Hematopoietic multipotent progenitor cell treated with erythropoietin and hydrocortisone succinate and interleukin-3 and kit ligand, for 15 days (in vitro differentiated cells): ENCODE measurements at regions not wholly inside any gene's neighbourhood (a gene's known extent, or its start where the extent isn't known, plus 50 kb on each side); places are given as distances from the start of the nearest gene placed in this dataset.
"Not testable (repeated sequence)": the region's sequence is repeated elsewhere in the genome, so short reads cannot be mapped to it uniquely, and the experiment has no call there.

Experiments
- DNase-seq: peaks from one replicate; pipeline ENCODE4 v3.0.0-alpha.2; 2015; ENCODE audit warnings: low spot score

DNA sequence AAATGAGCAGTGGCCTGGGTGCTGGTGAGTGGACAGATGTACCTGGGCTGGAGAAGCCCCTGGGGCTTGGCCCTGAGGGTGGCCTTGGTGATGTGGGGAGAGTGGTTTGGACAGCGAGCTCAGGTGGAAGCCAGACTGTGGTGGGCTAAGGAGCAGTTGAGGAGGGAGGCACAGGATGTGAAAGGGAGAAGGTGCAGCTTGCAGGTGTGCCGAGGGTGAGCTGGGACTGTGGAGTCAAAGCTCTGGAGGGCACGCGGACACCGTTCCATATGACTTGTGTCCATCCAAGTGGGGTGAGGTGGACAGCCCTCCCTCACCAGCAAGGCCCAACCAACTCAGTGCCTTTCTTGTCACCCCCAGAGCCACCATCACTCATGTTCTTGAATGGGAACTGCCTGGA is 170.8 kb upstream of the ZNF267 start:
- no peak for DNase-seq

DNA sequence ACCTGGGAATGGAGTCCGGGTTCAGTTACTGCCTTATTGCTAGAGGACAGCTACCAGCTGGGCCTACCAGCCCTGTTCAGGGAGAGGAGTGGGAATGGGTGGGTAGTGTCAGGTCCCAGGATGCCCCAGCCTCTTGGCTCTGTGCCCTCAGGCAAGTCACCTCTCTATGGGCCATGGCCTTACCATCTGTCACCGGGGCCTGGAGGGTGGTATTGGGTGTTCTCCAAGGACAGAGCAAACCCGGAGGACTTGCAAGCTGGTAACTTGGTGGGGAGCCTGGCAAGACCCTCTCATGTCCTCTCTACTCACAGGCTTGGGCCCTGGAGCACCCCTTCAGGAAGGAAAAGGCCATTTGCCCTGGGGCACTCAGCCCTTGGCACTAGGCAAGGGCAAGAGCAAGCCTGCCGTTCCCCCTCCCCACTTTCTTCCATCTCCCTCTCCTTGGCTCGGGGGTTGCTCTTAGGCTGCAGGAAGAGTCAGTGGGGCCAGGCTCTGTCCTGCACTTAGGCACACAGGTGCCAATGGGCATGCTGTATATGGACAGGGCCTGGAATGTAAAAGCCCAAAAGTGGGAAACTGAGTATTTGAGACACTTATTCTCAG is 170.0 kb upstream of the ZNF267 start:
- DNase-seq = no peak

DNA sequence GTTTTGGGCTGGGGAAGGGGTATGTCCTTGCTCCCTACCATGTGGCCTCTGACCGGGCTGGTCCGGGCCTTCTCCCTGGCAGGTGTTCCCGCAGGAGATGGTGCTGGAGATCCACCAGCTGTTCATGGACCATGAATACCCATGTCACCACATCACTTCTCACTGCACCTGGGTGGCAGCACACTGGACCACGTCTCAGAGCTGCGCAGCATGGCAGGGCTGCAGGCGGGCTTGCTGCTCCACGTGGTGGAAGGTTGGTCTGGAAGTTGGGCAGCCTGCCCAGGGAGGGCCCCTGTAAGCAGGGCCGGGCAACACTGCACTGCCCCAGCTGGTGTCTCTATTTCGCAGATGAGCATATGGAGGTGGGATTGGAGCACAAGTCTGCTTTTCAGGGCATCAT is 169.5 kb upstream of the ZNF267 start:
- no peak for DNase-seq

DNA sequence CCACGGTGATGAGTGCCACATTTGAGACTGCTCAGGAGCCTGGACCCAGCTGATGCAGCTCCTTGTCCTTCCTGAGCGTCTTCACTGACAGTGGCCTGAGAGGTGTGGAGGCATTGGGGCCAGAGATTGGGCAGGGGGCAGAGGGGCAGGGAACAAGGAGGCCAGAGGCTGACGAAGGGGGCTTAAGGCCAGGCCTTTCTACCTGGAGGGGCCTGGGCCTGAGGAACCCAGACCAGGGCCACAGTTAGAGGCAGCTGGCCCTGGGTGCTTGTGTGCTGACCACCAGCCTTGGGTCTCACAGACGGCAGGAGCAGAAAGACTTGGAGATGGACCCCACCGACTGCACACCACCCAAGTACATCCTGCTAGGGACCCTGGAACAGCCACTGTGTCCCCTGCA is 168.2 kb upstream of the ZNF267 start:
- no peak for DNase-seq

DNA sequence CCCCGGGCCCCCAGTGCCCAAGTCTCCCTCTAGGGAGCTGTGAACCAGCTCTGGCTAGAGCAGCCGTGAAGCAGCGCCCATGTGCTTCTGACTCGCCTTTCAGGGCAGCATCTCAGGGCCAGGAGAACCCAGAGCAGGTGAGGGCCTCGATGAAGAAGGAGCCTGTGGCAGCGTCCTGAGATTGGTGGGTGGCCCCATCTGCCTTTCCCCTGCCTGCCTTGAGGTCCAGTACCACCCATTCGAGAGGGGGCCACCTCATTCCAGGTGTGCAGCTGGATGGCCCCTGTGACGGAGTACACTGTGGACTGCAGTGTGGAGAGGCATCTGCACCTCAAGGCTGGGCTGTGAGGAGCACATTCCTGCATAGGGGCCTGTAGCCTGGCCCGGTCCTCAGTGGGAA is 167.3 kb upstream of the ZNF267 start:
- DNase-seq = no peak

DNA sequence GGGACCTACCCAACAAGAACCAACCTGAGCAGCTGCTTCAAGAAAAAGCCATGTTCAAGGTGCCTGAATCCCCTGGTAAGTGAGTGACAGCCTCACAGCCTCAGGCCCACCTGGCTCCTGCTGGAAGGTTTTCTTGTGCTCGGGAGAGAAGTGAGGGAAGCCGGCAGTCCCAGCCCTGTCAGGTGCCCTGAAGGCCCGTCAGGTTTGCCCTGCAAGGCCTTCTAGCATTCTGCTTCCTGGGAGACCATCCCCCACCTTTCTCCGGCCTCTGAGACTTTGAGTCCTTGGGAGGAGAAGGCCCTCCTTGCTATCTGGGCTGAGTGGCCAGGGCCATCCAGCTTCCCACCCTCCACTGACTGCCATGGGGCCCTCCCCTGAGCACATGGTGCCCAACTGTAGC is 166.7 kb upstream of the ZNF267 start:
- no peak for DNase-seq

DNA sequence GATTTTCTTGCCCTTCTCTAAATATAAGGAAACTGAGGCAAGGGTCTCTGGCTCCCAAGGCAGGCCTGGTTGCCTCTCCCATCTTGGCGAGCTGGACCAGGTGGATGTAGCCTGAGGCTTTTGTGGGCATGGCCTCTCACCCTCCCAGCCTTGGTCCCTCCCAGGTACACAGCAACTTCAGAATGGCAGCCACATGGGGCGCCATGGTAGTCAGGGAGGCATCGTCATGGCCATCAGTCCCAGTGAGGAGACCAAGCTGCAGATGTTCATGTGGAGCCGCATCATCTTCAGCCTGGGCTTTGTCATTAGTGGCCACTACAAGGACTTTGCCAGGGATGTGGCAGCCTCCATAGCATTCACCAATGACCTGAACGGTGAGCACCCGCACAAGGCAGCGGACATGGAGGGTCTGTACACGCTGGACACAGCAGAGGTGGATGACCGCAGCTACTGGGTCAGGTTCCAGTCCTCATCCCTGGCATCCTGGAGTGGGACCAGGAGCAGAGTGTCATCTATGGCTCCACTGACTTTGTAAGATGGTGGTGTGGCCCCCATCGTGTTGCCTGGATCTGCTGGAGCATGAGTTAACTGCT is 165.8 kb upstream of the ZNF267 start:
- DNase-seq = no peak

DNA sequence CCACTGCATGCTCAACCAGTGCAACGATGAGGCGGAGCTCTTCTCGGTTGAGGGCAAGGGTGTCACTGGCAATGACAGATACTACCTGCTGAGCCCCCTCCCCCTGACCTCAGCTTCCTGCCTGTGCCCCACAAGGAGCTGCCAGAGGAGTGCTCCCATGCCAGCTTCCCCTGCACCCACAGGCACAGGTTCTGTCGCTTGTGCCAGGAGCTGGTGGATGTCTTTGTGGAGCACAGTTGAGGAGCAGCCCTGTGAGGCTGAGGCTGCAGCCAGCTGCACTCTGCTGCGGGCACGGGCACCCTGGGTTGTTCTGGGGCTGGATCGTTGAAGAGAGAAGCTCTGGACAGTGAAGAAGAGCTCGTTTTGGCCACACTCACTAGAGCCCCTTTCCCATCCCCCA is 165.3 kb upstream of the ZNF267 start:
- DNase-seq = no peak

DNA sequence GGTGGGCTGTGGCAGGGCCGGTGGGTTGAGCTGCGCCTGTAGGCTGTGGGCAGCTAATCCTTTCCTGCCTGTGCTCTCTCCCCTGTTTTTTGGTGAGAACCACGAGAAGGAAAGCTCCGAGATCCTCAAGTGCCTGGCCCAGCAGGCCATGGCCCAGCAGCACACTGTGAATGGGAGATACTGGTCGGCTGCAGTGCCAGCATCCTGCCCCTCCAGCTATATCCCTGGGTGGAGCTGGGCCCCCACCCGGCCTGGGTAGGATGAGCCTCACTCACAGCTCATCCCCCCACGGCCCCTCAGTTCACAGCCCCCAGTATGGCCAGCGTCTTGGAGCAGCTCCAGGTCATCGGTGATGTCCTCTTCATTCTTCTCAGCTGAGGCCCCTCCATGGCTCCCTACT is 164.4 kb upstream of the ZNF267 start:
- no peak for DNase-seq

DNA sequence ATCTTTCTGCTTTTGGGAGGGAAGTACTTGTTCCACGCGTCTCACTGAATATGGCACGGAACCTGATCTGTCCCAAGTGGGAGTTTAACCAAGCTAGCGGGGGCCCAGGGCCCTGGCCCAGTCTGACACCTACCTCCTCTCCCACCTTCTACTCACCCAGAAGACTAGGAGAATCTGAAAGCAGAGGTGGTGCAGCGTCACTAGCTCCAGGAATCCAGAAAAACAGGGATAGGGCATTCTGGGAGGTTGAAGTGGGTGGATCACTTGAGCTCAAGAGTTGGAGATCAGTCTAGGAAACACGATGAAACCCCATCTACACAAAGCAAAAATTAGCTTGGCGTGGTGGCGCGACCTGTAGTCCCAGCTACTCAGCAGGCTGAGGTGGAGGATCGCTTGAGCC is 163.5 kb upstream of the ZNF267 start:
- DNase-seq = no peak

DNA sequence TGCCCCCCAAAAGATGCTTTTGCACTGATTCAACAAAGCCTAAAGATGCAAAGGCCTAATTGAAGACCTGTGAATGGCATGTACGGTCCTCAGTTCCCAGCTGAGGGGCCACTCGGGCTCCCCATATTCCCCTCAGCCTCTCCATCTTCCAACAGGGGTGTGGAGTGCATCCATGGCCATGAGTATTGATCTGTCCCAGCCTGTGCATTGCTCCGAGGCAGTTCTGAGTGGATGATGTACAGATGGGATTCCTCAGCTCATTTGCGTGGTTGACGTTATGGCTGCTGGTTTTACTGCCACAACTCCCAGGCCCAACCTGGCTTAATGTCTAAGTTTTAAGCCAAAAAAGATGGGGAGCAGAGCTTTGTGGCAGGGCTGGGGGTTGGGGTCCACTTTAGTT is 162.7 kb upstream of the ZNF267 start:
- DNase-seq = no peak

DNA sequence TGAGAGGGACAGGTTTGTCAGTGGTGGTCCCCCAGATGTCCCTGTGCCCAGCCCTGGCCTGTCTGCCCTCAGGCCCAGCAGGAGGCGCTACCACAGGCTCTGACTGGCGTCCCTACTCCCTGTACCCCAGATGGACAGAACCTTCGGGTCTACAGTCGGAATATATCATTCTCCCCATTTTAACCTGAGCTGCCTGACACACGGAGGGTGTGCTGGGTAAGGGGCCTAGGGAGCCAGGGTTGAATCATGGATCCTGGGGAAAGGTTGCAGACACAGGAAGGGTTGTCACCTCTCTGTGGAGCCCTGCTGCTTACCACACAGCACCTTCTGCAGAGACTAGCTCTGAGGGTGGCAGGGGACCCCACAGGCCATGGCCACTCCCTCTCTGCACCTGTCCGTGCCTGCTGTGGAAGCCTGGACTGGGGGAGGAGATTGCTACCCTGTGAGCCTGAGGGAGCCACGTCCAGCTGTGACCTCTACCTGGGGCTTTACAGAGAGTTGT is 162.2 kb upstream of the ZNF267 start:
- DNase-seq = no peak

DNA sequence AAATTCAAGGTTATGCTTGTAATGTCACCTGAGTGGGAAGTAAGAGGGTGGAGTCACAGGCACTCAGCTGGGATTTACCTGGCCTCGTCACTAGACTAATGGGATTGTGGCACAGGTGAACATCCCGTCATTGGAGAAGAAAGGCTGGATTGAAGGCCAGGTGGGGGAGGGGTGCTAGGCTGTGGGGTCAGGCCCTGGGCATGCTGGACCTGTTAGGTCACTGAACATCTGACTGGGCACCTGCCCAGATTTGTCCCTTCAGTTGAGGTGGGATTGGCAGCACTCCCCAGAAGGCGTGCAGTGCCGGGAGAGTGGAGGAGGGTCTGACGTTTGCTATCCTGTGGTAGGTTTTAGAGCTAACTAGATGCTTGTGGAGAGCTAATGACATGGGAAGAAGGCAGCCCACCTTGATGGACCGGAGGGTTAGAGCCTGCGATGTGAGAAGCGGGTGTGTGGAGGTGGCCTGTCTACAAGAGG is 161.5 kb upstream of the ZNF267 start:
- DNase-seq = no peak

DNA sequence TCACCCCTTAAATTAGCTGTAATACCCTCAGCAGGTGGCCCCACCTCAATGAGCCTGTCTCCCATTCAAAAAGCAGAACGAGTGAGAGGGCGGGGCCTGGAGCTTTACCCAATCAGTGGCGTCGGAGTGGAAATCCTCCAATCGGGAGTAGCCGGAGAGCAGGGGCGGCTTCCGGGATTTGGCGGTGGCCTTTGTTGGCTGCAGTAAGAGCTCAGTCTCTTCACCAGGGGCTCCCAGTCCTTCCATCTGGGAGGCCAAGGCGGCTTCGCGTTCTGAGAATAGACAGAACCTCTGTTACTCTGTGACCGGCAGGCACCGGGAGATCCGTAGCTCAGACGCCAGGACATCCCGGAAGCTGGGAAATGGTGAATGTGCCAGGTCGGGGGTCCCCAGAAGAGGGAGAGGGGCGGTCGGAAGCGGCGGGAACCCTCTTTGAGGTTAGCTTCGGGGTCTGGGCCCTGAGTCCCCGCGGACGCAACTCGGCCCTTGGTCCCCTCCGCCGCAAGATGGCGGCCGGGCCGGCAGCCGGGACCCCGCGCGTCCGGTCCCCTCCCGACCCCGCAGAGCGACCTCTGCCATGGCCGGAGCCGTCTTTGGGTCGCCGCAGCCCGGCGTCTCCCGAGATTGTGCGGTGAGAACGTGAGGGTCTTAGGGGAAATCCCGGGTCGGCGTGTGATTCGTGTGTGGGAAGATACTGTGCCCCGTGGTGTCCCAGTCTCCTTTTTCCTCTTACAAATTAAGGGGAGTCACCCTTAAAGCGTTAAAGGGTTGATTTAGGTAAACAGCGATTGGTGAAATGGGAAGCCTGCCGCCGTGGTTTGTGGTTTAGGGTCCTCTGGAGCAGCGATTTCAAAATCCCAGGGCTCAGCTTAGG is 160.3 kb upstream of the ZNF267 start:
- DNase-seq = peak; percentile 90

DNA sequence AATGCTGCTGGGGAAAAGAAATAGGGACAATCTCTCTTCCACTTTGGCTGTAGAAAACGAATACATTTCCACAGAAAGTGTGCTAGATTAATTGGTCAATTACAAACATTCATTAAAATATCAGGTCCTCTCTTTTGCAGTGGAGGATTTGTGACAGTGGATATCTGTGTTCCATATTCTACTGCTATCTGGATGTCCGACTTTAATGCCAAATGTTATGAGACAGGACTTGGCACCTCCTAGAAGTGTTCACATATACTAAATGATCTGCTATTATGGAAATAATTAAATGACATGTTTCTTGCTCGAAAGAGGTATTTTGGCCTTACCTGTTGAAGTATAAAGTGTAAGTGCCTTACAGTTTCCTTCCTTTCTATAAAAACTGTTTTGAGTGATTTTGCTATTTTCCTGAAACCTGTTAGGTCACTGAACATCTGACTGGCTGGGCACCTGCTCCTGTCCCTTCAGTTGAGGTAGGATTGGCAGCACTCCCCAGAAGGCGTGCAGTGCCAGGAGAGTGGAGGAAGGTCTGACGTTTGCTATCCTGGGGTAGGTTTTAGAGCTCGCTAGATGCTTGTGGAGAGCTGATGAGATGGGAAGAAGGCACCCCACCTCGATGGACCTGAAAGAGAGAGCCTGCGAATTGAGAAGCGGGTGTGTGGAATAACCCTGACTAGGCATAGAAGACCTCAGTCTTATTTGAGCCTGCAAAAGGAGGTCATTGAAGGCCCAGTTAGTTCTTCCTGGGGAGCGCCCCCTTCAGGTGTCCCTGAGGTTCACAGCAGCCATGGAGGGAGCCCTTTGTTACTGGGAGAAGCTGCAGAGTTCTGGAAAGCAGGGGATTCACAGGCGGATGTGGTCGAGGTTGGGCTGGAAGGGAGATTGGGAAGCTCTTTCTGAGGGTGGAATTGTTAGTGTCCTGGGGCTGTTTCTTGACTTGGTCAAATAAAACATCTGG is 159.4 kb upstream of the ZNF267 start:
- DNase-seq = peak; percentile 12

DNA sequence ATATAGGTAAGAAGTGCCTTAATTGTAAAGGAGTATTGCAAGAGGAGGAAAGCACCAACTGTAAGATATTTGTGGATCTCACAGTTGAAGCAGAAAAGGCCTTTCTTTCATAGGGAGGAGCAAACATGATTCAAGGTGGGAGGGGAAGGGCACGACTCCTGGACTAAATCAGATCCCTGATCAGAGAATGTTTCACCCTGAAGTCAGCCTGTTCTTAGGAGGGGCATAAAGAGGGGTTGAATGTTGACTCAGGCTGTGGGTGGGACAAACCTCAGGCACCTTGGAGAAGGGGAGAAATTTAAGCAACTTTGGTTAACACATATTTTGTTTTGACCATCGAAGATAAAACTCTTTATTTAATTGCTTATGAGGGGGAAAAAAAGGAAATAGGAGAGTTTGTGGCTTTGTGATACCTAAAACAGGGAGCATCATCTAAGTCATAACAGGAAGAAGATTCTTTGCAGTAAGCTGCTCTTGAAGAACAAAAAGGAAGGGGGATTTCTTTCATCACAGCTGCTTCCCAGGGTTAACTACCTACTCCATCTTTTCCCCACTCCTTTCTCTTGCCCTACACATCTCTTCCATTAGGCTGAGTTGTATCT is 158.6 kb upstream of the ZNF267 start:
- DNase-seq = no peak

DNA sequence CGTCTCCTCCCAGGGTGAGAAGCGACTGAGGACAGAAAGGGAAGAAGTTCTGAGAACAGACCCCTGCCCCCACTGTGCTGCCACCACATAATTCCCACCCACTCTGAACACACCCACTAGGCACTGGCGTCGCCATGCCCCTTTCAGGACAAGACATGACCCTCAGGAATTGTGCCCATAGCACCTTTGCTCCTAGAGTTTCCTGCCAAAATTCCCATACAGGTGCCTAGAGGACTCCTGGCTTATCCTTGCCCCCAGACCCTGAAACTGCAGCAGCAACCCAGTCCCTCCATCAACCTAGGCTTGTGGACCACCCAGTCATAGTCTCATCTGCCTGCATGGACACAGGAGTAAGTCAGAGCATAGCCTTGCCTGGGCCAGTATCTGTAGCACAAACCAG is 157.7 kb upstream of the ZNF267 start:
- DNase-seq = no peak

DNA sequence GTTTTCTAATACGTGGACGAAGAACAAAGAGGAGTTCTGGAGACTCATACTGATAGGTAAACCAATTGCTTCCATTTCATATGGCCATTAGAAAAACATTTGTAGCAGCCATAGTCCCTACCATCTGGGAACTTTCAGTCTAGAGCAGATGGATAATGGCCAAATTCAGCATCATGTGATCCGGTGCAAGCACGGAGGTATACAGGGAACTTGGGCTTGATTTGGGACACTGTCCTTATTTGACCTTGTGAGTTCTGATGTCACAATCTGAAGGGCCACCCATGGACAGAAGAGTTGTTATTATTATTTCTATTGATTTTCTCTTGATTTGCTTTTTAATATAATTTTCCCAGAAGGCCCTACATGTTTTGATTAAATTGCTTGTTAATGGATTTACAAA is 154.6 kb upstream of the ZNF267 start:
- no peak for DNase-seq

DNA sequence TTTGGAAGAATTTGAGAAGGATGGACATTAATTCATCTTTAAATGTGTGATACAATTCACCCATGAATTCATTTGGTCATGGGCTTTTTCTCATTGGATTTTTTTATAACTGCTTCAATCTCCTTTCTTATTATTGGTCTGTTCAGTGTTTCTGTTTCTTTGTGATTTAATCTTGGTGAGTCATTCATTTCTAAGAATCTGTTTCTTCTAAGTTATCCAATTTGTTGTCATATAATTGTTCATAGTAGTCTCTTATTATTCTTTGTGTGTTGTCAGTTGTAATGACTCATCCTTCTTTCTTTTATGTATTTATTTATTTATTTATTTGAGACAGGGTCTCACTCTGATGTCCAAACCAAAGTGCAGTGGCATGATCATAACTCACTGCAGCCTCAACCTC is 146.1 kb upstream of the ZNF267 start:
- DNase-seq = no peak

DNA sequence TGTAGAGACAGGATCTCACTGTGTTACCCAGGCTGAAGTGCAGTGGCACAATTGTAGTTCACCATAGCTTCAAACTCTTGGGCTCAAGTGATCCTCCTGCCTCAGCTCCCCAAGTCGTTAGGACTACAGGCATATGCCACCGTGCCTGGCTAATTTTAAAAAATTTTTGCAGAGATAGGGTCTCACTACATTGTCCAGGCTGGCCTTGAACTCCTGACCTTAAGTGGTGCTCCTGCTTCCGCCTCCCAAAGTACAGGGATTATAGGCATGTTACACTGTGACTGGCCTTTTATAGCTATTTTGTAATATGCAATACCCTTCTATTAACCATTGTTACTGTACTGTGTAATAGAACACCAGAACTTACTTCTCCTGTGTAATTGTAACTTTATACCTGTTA is 139.3 kb upstream of the ZNF267 start:
- no peak for DNase-seq

DNA sequence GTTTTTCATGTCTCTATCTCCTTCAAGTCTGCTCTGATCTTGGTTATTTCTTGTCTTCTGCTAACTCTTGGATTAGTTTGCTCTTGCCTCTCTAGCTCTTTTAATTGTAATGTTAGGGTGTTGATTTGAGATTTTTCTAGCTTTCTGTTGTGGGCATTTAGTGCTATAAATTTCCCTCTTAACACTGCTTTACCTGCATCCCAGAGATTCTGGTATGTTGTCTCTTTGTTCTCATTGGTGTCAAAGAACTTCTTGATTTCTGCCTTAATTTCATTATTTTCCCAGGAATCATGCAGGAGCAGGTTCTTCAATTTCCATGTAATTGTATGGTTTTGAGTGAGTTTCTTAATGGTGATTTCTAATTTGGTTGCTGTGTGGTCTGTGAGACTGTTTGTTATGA is 128.5 kb upstream of the ZNF267 start:
- DNase-seq = not testable (repeated sequence)

DNA sequence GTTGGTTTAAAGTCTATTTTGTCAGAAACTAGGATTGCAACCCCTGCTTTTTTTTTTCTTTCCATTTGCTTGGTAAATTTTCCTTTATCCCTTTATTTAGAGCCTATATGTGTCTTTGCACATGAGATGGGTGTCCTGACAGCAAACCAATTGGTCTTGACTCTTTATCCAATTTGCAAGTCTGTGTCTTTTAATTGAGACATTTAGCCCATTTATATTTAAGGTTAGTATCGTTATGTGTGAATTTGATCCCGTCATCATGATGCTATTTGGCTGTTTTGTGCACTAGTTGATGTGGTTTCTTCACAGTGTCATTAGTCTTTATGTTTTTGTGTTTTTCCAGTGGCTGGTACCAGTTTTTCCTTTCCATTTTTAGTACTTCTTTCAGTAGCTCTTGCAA is 127.7 kb upstream of the ZNF267 start:
- DNase-seq = no peak
